Ecto neural progenitor cell (in vitro differentiated cells): ENCODE measurements at regions not wholly inside any gene's neighbourhood (a gene's known extent, or its start where the extent isn't known, plus 50 kb on each side); places are given as distances from the start of the nearest gene placed in this dataset.

Experiments used
- DNase-seq: peaks from one replicate; pipeline ENCODE4 v3.0.0-alpha.2; 2018; ENCODE audit warnings: low spot score

DNA sequence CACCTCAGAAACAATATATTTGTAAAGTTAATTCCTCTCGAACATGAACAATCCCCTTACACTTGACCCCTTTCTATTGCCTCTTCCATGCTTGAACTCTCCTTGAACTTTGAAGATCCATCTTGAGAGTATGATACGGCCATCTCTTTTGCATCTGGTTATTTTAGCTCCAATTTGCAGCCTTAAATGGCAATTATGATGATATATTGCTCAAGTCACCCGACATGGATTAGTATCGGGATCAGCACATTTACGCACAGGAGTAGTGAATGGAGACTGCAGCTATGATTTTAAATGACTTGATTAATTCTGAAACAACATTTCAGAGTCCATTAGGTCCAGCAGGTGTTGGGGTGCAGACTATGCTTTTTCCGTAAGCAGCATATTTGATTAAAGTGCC is 143.8 kb upstream of the PAQR3 start:
- no peak for DNase-seq

DNA sequence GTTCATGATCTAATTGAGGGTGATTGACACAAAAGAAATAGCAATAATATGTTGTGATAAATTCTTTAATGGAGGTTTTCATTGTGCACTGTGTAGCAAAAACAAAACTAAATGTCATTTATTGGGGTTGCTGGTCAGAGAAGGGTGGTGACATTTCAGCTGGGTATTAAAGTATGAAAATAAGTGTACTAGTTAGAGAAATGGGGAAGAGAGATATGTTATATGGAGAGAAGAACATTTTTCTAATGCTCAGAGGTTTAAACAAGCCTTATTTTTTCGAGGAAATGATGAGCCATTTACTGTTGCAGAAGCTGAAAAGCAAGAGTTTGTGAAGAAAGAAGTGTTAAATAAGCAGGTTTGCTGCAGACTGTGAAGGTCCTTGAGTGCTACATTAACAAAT is 142.7 kb upstream of the PAQR3 start:
- DNase-seq: no peak

DNA sequence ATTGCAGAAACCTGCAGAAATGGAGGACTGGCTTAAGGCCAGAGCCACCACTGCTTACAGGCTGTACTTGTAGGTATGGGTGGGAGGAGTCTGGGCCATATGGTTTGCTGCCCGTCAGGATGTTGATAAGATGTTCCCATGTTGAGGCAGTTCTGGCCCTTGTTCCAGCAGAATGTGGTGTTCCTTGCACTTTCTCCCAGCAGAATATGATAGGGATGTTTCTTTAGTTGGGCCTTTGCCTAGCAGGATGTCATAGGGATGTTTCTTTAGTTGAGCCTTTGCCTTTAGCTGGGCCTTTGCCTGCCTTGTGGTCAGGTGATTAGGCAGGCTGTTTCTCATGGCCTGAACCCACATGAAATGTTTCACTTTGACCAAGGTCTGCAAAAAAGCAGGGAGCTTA is 139.1 kb upstream of the PAQR3 start:
- DNase-seq: no peak

DNA sequence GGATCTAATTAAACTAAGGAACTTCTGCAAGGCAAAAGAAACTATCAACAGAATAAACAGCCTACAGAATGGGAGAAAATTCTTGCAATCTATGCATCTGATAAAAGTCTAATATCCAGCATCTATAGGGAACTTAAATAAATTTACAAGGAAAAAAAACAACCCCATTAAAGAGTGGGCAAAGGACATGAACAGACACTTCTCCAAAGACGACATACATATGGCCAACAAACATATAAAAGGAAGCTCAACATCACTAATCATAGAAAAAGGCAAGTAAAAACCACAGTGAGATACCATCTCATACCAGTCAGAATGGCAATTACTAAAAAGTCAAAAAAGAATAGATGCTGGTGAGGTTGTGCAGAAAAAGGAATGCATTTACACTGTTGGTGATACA is 134.8 kb upstream of the PAQR3 start:
- no peak for DNase-seq

DNA sequence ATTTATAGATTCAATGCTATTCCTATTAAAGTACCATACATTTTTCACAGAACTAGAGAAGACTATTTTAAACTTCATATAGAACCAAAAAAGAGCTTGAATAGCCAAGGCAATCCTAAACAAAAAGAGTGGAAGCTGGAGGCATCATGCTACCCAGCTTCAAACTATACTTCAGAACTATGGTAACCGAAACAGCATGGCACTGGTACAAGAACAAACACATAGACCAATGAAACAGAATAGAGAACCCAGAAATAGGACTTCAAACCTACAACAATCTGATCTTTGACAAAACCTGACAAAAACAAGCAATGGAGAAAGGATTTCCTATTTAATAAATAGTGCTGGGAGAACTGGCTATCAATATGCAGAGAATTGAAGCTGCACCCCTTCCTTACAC is 134.2 kb upstream of the PAQR3 start:
- no peak for DNase-seq

DNA sequence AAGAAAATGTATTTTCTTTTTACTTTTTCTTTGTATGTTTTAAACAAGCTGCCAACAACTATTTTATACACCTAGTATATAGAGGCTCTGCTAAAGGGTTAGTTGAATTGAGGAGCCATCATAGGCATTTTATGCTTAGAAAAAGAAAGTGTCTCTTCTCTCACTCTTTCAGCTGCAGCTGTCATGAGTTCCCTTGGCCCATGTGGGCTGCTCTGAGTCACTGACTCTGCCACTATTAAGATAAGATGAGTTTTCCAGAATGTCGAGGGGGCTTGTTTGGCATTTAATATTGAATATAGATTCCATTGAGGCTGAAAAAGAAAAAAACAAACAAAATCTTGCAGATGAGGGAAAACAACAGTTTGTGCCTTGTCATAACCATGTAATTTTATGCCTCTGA is 126.0 kb upstream of the PAQR3 start:
- no peak for DNase-seq

DNA sequence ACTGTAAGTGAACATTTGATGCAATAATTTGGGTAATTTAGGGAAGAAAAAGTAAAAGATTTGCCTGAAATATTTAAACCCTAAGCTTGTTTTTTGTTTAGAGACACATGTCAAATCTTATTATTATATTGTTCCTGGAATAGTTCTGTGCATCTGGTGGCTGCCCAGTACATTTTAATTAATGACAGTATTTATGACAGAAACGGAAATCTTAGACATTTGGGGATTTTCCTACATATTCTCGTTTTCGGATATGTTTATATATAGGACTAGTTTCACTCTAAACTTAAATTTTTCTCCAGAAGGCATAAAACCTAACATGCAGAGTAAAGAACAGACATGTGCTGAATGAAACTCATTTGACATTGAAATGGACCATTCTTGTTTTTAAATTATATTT is 125.6 kb upstream of the PAQR3 start:
- no peak for DNase-seq

DNA sequence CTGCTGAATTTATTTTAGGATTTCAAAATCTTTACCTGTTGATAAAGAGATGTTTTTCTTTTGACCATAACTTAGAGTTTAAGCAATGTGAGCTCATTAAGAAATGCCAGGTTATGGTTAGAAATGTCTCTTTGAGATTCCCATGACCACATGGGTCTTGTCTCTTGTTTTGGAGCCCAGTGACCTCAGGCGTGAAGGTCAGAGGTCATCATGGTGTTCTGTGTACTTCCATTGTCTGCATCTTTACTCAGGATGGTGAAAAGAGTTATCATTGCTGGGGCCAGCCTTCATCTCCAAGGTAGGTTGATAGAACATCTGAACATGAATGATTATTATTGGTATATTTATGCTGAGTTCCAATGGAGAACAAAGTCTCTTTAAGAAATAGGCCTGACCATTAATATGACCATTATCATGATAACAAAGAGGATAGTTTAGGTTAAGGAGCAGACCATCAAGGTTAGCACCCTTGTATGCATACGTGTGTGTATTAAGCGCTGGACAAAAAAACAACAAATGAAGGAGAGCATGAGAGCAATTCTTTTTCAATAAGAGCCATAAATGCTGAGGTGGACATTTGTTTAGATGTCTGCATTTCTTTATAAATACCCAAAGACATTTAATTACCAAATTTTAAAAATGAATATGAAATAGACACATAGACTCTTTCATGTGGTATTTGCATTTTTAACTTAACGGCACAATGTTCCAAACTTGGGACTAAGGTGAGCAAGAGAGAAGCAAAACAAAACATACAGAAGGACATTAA is 120.6 kb upstream of the PAQR3 start:
- DNase-seq: no peak

DNA sequence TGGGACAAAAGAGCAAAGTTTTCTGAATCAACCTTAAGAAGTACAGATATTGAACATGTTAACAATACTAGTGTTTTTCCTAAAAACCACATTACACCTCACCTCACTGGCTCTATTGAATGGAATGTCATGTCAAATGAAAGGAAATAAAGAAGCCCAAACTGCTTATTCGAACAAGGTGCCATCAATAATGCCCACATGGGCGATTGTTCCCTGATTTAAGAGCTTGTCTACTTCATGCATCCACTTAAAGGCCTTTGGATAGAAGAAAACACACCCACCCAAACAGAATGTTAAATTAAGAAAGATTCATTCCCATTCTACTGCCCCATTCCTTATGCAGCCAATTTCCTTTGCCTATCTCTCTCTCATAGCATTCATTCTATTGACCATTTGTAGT is 118.5 kb upstream of the PAQR3 start:
- no peak for DNase-seq

DNA sequence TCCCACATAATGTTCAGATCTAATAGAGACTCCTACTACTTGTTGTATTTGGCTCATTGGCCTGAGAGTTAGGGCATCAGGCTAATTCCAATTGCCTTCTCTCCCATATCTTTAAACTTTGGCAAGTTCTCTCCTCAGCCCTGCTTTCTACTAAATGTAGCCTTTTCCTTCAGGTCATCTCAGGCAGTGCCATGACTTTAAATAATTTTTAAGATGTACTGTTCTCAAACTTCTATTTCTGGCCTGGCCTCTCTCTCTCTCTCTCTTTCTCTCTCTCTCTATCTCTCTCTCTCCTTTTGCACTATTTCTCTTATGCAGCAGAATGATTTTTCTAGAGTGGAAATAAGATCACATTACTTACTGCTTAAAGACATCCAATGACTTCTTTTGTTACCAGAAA is 114.5 kb upstream of the PAQR3 start:
- DNase-seq: no peak

DNA sequence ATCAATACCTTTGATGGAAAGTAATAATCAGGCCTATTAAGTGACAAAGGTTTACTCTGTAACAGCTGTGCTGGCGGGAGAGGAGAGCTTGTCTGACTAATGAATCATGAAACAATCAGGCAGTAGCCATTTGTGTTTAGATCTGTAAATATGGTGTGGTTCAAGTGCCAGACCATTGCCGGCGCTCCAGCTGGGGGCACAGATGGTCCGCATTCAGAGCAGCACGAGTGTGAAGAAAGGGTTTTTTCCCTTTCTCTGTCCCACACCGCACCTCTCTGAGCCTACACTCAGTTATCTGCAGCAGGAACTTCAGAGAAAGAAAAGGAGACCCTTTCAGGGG is 111.3 kb upstream of the PAQR3 start:
- no peak for DNase-seq

DNA sequence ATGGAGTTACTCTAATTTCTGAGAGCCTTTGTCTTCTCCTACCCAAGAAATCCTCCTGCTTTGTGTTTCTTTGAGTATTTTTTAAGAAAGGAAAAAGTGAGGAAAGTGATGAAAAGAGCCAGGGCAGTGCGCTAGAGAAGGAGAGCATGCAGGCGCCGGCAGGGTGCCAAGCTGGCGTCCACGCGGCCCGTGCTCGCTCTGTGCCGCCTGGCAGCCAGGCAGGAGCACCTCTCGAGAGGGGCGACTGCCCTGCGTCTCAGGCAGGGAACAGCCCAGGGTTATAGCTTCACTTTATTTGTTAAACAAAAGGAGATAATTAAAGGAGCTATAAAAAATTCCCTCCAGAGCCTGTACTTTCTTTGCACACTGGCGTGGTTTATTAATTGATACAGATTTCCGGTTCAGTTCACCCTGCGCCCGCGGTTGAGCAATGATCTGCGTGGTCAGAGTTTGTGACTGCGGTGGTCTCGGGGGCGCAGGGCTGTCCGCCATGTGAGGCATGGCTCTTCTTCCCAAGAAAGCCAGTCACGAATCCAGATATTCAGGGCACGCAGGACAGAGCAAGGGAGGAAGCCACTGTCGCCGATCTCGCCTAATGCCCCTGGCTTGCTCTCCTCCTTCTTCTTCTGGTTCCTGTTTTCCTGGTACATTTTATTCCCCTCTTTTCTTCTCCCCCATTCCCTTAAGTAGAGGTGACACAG is 110.8 kb upstream of the PAQR3 start:
- no peak for DNase-seq

DNA sequence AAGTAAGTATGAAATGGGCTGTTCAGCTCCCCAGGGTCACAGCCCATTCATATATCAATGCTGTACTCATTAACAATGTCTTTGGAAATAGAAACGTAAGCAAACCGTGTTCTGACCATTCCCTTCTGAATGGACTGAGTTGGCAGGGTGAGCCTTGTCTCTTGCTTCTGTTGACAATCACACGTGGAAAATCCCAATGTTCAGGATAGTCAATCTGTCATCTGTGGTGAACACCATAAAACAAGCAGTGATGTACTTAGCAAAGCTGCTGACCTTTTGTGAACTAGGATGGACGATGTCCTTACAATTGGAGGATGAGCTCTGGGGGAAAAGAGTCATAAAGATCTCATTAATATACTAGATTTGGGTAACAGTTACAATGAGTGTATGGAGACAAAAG is 109.6 kb upstream of the PAQR3 start:
- DNase-seq: no peak

DNA sequence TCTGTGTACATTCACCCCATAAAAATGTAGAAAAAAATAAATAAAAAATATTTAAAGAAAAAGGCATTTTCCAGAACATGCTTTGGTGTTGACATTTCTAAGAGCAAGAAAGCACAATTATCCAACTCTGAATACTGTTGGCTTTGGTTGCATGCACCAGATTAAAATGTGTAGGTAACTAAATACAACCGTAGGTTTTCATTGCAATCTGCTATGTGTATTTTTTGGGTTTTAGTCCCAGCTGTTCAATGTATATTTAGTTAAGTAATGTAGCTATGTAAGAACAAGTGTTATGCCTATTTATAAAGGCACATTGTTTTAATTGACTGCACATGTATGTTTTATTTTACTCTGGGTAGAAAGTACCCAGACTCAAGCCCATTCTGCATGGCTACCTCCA is 108.1 kb upstream of the PAQR3 start:
- no peak for DNase-seq

DNA sequence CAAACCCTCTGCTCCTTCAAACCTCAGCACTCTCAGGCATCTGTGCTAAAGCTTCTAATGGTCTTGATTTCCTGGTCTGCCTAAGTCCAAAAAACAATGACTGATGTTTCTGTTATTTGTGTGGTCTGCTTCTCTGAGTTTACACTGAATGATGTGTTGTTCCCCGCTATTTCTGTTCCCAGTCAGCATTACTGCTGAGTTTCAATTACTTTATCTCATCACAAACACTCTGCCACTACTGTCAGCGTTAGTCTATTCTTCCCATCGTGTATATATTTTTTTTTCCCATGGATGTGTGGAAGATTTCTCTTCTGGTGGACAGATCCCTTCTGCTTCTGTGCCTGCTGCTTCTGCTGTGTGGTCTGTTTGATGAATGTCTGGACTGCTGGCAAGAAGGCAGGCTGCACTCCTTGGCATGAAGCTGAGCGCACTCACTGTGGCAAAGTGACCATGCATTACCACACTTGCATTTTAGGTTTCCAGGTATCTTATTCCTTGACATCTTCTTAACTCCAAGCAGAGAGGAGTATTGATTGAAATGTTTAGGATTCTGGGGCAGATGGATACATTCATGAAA is 106.9 kb upstream of the PAQR3 start:
- DNase-seq: no peak

DNA sequence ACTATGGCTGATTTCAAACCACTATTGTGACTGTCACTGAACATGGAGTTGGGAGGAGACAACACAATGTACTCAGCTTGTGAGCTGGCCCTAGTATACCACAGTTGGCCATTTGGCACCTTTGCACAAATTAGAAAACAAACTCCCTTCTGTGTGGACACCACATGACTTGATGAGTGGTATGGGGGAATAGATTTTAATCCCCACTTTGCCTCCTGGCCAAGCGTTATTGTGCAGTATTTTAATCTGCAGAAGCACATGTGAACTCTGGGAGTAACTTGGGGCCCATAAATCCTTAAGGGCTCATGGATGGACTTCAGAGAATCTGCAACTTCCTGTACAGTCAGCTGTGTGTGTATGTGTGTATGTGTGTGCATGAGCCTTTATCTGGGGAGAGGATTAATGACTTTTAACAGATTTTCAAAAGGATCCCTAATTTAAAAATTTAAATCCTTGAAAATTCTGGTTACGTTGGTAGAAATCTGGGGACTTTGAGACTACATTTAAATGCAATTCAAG is 105.0 kb upstream of the PAQR3 start:
- DNase-seq: no peak

DNA sequence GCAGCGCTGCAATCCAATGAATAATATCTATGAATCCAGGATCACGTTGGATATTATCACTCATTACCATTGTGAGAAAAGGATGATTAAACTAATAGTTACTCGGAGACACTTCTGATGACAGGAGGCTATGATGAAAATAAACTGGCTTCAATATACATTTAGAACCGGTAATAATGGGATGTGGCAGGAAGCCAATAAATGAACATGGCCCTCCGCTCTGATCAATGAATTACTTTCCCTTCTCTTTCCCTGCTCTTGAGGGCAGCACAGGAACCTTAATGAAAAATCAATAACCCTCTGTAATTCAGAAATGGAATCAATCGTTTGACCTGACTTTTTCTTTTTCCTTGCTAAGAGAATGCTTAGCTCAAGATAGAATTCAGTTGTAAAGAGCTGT is 103.9 kb upstream of the PAQR3 start:
- no peak for DNase-seq

DNA sequence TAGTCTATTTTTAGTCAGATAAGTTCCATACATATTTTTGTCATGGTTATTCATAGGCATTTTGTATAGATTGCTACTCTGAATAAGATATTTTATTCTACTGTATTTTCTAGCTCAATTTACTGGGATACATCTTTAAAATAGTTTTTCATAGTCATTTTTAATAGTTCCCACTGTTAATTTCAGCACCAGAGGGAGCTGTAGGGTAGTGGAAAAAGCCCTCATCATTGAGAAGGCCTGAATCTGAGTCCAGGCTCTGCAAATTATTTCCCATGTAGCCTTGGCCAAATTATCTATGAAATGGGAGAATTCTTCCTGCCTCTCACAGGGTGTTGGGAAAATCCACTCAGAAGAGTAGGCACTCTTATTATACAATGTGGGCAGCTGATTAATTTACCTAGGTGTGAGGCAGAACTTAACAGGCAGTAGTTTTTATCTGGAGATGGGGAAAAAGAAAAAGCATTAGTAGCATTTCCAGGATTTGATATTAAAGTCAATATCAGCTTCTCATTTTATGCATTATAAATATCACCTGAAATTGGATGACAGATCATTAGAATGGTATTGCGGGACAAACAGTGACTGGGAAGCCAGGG is 102.9 kb upstream of the PAQR3 start:
- no peak for DNase-seq

DNA sequence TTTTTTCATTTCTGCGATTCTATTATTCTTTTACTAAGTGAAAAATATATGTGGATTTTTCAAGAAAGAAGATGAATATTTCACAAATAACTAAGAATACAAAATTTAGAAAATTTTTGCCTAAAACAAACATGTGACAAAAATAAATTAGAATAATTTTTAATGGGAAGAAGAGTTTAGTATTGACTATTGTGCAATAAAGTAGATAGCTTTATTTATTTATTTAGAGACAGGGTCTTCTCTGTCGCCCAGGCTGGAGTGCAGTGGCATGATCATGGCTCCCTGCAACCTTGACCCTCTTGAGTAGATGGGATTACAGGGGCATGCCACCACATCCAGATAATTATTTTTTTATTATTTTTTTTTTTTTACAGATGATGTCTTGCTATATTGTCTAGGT is 95.3 kb upstream of the PAQR3 start:
- no peak for DNase-seq

DNA sequence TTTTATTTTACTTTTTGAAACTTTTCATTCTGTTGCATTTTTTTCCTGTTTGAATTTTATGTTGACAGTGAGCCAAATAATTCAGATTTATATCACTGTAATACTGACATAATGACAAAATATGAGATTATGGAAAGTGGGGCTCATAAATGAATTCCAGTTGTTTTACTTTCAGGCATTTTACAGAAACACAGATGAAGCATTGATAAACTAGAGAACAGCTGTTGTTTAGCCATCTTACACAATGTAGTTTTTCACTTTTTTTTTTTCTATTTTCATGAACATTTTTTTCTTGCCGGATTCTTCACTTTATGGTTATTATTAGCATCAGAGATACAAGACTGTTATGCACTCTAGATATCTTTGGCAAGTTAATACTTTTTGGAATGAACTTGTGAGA is 91.7 kb upstream of the PAQR3 start:
- no peak for DNase-seq

DNA sequence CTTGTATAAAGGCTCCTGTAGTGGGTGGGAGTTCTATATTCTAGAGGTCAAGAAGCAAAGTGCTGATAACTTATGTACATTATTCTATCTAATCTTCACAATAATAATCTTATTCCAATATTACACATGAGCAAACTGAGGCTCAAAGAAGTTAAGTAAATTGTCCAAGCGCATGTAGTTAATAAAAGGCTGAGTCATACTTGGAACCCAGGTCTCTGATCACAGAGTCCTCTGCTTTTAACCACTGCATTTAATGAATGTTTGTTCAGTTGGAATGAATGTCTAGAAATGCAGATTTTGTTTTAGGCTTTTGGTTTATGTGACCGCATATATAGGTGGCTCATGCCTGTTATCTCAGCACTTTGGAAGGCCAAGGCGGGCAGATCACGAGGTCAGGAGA is 88.4 kb upstream of the PAQR3 start:
- DNase-seq: no peak

DNA sequence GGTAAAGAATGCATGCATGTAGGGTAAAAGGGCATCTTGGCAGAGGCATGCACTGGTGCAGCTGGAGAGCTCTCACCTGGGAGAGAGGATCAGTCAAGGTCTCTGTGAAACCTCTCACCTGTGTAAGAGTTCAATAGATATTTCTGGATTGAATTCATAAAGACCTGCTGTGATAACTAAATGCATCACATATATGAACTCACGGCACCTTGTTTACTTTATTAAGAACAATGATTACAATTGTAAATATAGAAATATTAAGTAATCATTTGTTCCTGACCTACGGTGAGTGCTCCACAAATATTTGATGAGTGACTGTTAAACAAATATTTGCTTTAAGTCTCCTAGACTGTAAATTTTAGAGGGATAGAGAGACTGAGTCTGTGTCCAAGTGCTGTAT is 85.9 kb upstream of the PAQR3 start:
- no peak for DNase-seq
